KMS-11 (cell line): ENCODE measurements at regions not wholly inside any gene's neighbourhood (a gene's known extent, or its start where the extent isn't known, plus 50 kb on each side); places are given as distances from the start of the nearest gene placed in this dataset.
A peak's percentile ranks its signal among the peaks of the same experiment; 100 is the strongest.

Experiments used
- H2AFZ ChIP-seq: fragments of 200-600 bp; sonication (generic); 2 replicates; pipeline ENCODE4 v1.6.1; 2016; ENCODE audit warnings: antibody characterized with exemption, mixed run types, low read depth
- H3K27ac ChIP-seq: fragments of 200-600 bp; sonication (generic); 2 replicates; pipeline ENCODE4 v1.6.1; 2016; ENCODE audit warnings: mild to moderate bottlenecking, mixed run types
- H3K27me3 ChIP-seq: fragments of 200-600 bp; sonication (generic); 2 replicates; pipeline ENCODE4 v1.6.1; 2017; ENCODE audit warnings: mild to moderate bottlenecking, low read depth, mixed run types, moderate library complexity; ENCODE audit not compliant: insufficient read depth
- H3K36me3 ChIP-seq: fragments of 200-600 bp; sonication (generic); 2 replicates; pipeline ENCODE4 v1.6.1; 2017; ENCODE audit warnings: mild to moderate bottlenecking, mixed run types; ENCODE audit not compliant: insufficient read depth
- H3K4me1 ChIP-seq: fragments of 200-600 bp; sonication (generic); 2 replicates; pipeline ENCODE4 v1.6.1; 2016; ENCODE audit warnings: mild to moderate bottlenecking, low read depth, mixed run types; ENCODE audit not compliant: poor library complexity, severe bottlenecking
- H3K4me2 ChIP-seq: fragments of 200-600 bp; sonication (generic); 2 replicates; pipeline ENCODE4 v1.7.0; 2016; ENCODE audit warnings: mild to moderate bottlenecking, mixed run types
- H3K4me3 ChIP-seq: fragments of 200-600 bp; sonication (generic); IDR thresholded peaks from 2 replicates; pipeline ENCODE4 v1.6.1; 2017; ENCODE audit warnings: low read depth, low read length, mixed read lengths; ENCODE audit not compliant: insufficient read depth
- H3K79me2 ChIP-seq: fragments of 200-600 bp; sonication (generic); 2 replicates; pipeline ENCODE4 v1.6.1; 2016; ENCODE audit warnings: low read depth, mixed run types; ENCODE audit not compliant: insufficient read depth
- H3K9ac ChIP-seq: fragments of 200-600 bp; sonication (generic); 2 replicates; pipeline ENCODE4 v1.6.1; 2016; ENCODE audit warnings: mild to moderate bottlenecking, mixed run types
- H4K20me1 ChIP-seq: fragments of 200-600 bp; sonication (generic); 2 replicates; pipeline ENCODE4 v1.6.1; 2016; ENCODE audit warnings: mild to moderate bottlenecking, mixed run types; ENCODE audit not compliant: insufficient read depth
- TF ChIP-seq, protein P1 (sequence below): fragments of 200-600 bp; sonication (generic); conservative IDR thresholded peaks from 2 replicates; pipeline ENCODE4 v1.6.1; 2017; ENCODE audit warnings: low read depth, mild to moderate bottlenecking, antibody characterized with exemption, low read length, moderate library complexity, mixed read lengths

DNA sequence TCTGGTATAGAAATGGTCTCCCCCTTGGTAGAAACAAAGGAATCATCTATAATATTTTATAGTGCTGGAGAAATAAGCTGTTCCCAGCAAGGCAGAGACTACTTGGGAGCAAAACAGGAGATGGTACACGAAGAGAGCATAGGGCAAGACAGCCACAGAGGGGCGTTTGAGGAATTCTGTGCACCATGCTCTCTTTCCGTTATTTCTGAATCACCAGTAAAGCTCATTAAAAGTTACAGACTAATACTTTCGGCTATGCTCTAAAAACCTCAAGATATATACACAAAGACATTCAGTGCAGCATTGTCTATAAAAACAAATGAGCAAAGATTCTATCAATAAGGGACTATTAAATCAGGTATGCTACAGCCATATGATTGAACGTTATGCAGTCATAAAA, 68.5 kb upstream of the FHIP2A start:
- Histone ChIP-seq H2AFZ (no peak overlapping the region), H3K79me2 (no peaks in the 10 kb centered on the region)
- TF ChIP-seq, protein P1, sequence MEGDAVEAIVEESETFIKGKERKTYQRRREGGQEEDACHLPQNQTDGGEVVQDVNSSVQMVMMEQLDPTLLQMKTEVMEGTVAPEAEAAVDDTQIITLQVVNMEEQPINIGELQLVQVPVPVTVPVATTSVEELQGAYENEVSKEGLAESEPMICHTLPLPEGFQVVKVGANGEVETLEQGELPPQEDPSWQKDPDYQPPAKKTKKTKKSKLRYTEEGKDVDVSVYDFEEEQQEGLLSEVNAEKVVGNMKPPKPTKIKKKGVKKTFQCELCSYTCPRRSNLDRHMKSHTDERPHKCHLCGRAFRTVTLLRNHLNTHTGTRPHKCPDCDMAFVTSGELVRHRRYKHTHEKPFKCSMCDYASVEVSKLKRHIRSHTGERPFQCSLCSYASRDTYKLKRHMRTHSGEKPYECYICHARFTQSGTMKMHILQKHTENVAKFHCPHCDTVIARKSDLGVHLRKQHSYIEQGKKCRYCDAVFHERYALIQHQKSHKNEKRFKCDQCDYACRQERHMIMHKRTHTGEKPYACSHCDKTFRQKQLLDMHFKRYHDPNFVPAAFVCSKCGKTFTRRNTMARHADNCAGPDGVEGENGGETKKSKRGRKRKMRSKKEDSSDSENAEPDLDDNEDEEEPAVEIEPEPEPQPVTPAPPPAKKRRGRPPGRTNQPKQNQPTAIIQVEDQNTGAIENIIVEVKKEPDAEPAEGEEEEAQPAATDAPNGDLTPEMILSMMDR: no peak

DNA sequence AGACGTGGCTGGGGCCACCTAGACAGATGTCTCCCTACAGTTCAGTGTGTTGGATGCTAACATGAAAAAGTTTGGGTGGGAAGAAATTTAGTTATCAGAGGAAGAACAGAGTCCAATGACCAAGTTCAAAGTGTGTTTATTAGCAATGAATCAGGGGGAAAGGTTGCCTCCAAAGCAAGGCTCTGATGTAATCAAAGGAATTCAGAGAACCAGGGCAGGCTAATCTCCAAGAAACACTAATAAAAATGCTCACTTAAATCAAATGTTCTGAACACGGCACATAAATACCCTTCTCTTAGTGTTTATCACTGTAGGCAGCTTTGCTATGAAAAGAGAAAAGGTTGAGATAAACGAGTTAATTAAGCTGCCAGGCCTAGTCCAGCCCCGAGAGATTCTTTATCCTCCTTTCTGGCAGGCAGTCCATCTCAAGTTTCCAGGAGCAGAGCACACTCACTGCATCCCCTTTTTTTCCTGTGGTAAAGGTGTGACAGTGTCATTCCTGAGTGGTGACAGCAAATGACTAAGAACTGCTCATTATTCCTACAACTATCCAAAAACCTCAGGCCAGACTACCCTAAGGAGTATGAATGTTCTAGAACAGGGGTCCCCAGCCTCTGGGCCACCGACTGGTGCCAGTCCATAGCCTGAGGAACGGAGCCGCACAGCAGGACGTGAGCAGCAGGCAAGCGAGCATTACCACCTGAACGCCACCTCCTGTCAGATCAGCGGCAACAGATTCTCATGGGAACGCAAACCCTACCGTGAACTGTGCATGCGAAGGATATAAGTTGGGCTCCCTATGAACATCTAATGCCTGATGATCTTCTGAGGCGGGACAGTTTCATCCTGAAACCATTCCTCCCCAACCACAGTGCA, 66.9 kb upstream of the FHIP2A start:
- H3K27me3 ChIP-seq: no peaks in the 10 kb centered on the region
- H3K36me3 ChIP-seq: no peaks in the 10 kb centered on the region
- H3K4me2 ChIP-seq: peak overlapping the region; percentile 37; the same call in 1 of the 2 replicates
- TF ChIP-seq, protein P1: no peak
- no peak overlapping the region for H3K27ac ChIP-seq
- no peaks in the 10 kb centered on the region for H4K20me1 ChIP-seq
- no peak overlapping the region for H2AFZ ChIP-seq
- no peaks in the 10 kb centered on the region for H3K79me2 ChIP-seq
- H3K4me3 ChIP-seq: no peak overlapping the region
- no peak overlapping the region for H3K9ac ChIP-seq
- peaks cover 22% of the 10 kb centered on the region for H3K4me1 ChIP-seq

More for the DNA sequence above, 68.5 kb upstream of the FHIP2A start:
- Histone ChIP-seq H3K4me2 (no peak overlapping the region), H3K36me3 (no peaks in the 10 kb centered on the region), H3K27ac (no peak overlapping the region), H3K4me1 (peaks cover 22% of the 10 kb centered on the region), H3K4me3 (no peak overlapping the region), H4K20me1 (no peaks in the 10 kb centered on the region), H3K27me3 (no peaks in the 10 kb centered on the region), H3K9ac (no peak overlapping the region)

DNA sequence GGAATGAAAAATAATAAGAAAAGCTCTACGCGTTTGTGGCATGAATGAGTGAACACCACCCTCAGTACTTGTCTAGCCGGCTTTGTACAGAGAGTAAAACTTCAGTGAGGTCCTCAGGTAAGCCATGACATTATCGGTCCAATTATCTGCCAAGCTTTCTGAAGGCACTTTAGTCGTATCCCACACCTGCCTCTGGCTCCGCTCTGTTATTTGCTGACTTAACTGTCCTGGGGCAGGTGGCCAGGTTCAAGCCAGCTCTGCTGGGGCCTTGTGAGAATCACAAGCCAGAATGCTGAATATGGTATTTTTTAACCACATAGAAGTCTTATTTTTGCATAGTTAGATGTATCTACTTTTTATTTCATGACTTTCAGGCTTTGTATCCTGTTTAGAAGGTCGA, 66.0 kb upstream of the FHIP2A start:
- H3K27me3 ChIP-seq: no peaks in the 10 kb centered on the region
- H2AFZ ChIP-seq: no peak overlapping the region
- peak overlapping the region; percentile 37; the same call in 1 of the 2 replicates for H3K4me2 ChIP-seq
- no peak overlapping the region for H3K9ac ChIP-seq
- H4K20me1 ChIP-seq: no peaks in the 10 kb centered on the region
- H3K36me3 ChIP-seq: no peaks in the 10 kb centered on the region
- TF ChIP-seq, protein P1: no peak
- H3K4me1 ChIP-seq: peaks cover 22% of the 10 kb centered on the region
- no peak overlapping the region for H3K4me3 ChIP-seq
- H3K79me2 ChIP-seq: no peaks in the 10 kb centered on the region
- H3K27ac ChIP-seq: 0 out of 2 replicates have a peak overlapping the region, but pooled peaks have one; percentile 13

DNA sequence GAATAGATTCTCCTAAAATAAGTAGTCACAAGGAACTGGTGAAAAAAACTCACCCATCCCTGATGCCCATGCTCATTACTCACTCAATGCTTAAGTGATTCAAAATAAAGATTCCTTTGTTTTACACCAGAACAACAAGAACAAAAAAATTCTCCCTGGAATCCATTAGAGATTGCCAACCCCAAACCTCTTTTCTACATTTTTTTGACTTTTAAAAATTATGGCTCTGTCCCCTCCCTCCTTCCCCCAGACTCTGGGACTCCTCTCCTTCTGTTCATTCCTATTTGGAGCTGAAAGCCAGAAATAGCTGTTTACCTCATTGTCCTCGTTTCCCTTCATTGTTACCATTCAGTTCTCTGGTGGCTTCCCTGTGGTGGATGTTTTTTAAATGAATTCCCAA, 63.2 kb upstream of the FHIP2A start:
- Histone ChIP-seq H3K4me3 (no peak overlapping the region), H2AFZ (no peak overlapping the region), H3K27ac (no peak overlapping the region), H3K4me2 (no peak overlapping the region), H3K36me3 (no peaks in the 10 kb centered on the region), H3K4me1 (peaks cover 22% of the 10 kb centered on the region), H3K27me3 (no peaks in the 10 kb centered on the region), H3K79me2 (no peaks in the 10 kb centered on the region), H3K9ac (no peak overlapping the region), H4K20me1 (no peaks in the 10 kb centered on the region)
- TF ChIP-seq, protein P1: no peak
